ENCODE measurements at regions not wholly inside any gene's neighbourhood (a gene's known extent, or its start where the extent isn't known, plus 50 kb on each side); places are given as distances from the start of the nearest gene placed in this dataset.

- Mint-ChIP-seq H3K27me3 (ENCODE audit: low read depth in 3 of 3) (no peaks in the 10 kb centered on the region), H3K4me1 (no peaks in the 10 kb centered on the region), H3K4me3 (no peak overlapping the region), H3K9me3 (peaks cover 0 to 6% (median 2%) of the 10 kb centered on the region in 7 donors), H3K36me3 (no peaks in the 10 kb centered on the region), H3K27ac (no peak overlapping the region)
- Histone ChIP-seq H4K20me1 (ENCODE audit: insufficient read depth, low read length) (no peaks in the 10 kb centered on the region), H3K27me3 (ENCODE audit: control insufficient read depth in 2 of 2, insufficient read depth in 2 of 2, low read length in 2 of 2) (no peaks in the 10 kb centered on the region), H3K4me1 (ENCODE audit: control insufficient read depth in 1 of 2, insufficient read depth in 2 of 2, low read length in 2 of 2) (no peaks in the 10 kb centered on the region), H3K9me3 (replicated peaks in 1 of 2; ENCODE audit: control insufficient read depth in 1 of 2, insufficient read depth in 1 of 2, low read length in 2 of 2) (peaks cover 4 to 11% of the 10 kb centered on the region in 2 donors), H3K9ac (ENCODE audit: insufficient read depth, low read length, poor library complexity, severe bottlenecking) (no peak overlapping the region), H3K4me2 (replicated peaks; ENCODE audit: extremely low read depth, low read length, poor library complexity, severe bottlenecking) (no peak overlapping the region), H3K4me3 (replicated peaks in 1 of 3; ENCODE audit: low read depth in 2 of 3, low read length in 3 of 3) (no peak overlapping the region), H3K36me3 (replicated peaks in 1 of 2; ENCODE audit: control insufficient read depth in 1 of 2, insufficient read depth in 2 of 2, low read length in 2 of 2) (no peaks in the 10 kb centered on the region), H3K27ac (ENCODE audit: low read depth in 1 of 2, low read length in 2 of 2) (no peak overlapping the region), H2AFZ (ENCODE audit: insufficient read depth, low read depth, low read length, poor library complexity, severe bottlenecking) (no peak overlapping the region), H3K79me2 (ENCODE audit: insufficient read depth, low read length) (no peaks in the 10 kb centered on the region)
- no peak for DNase-seq
- intact Hi-C loops (cut with micrococcal nuclease) = no loop called here
- no peak for TF ChIP-seq CTCF (IDR thresholded peaks at IDR 0.05)
- 100% methylated on average over 1 of the region's 1 CpG for WGBS (ENCODE audit: insufficient coverage)
These were observed 930.6 kb upstream of the EPHA6 start for GRCh38 chr3:95883801-95884200.

GRCh38 chr3:95886616-95887015 lies 927.8 kb upstream of the EPHA6 start:
- H3K79me2 ChIP-seq (ENCODE audit: insufficient read depth, low read length) = no peaks in the 10 kb centered on the region
- no peak for DNase-seq
- no peak overlapping the region for H3K4me3 Mint-ChIP-seq
- no peak overlapping the region for H2AFZ ChIP-seq (ENCODE audit: insufficient read depth, low read depth, low read length, poor library complexity, severe bottlenecking)
- no peaks in the 10 kb centered on the region for H3K36me3 Mint-ChIP-seq
- peaks cover 8 to 14% of the 10 kb centered on the region in 2 donors for H3K9me3 ChIP-seq (replicated peaks in 1 of 2; ENCODE audit: control insufficient read depth in 1 of 2, insufficient read depth in 1 of 2, low read length in 2 of 2)
- no peaks in the 10 kb centered on the region for H3K4me1 Mint-ChIP-seq
- H3K4me3 ChIP-seq (replicated peaks in 1 of 3; ENCODE audit: low read depth in 2 of 3, low read length in 3 of 3) = no peak overlapping the region
- H3K27ac ChIP-seq (ENCODE audit: low read depth in 1 of 2, low read length in 2 of 2) = no peak overlapping the region
- no peaks in the 10 kb centered on the region for H3K36me3 ChIP-seq (replicated peaks in 1 of 2; ENCODE audit: control insufficient read depth in 1 of 2, insufficient read depth in 2 of 2, low read length in 2 of 2)
- no peak for TF ChIP-seq CTCF (IDR thresholded peaks at IDR 0.05)
- no peaks in the 10 kb centered on the region for H3K27me3 ChIP-seq (ENCODE audit: control insufficient read depth in 2 of 2, insufficient read depth in 2 of 2, low read length in 2 of 2)
- no CpG with 5 or more reads among the region's 1 CpG for WGBS (ENCODE audit: insufficient coverage)
- no peak overlapping the region for H3K4me2 ChIP-seq (replicated peaks; ENCODE audit: extremely low read depth, low read length, poor library complexity, severe bottlenecking)
- H3K9ac ChIP-seq (ENCODE audit: insufficient read depth, low read length, poor library complexity, severe bottlenecking) = no peak overlapping the region
- H3K4me1 ChIP-seq (ENCODE audit: control insufficient read depth in 1 of 2, insufficient read depth in 2 of 2, low read length in 2 of 2) = no peaks in the 10 kb centered on the region
- intact Hi-C loops (cut with micrococcal nuclease) = no loop called here
- H3K27ac Mint-ChIP-seq = no peak overlapping the region
- no peaks in the 10 kb centered on the region for H3K27me3 Mint-ChIP-seq (ENCODE audit: low read depth in 3 of 3)
- H4K20me1 ChIP-seq (ENCODE audit: insufficient read depth, low read length) = no peaks in the 10 kb centered on the region
- peaks cover 0 to 8% (median 2%) of the 10 kb centered on the region in 7 donors for H3K9me3 Mint-ChIP-seq

Measured in CD14-positive monocyte (primary cell).